NB4 (cell line): ENCODE measurements at regions not wholly inside any gene's neighbourhood (a gene's known extent, or its start where the extent isn't known, plus 50 kb on each side); places are given as distances from the start of the nearest gene placed in this dataset.

Source experiments
- DNase-seq: peaks from one replicate; pipeline ENCODE4 v3.0.0; 2010; ENCODE audit warnings: low read depth
- H3K4me3 ChIP-seq: one replicate; pipeline ENCODE4 v1.5.1; 2011; ENCODE audit warnings: mild to moderate bottlenecking, low read depth, low read length, moderate library complexity
- MYC ChIP-seq: IDR thresholded peaks from 2 replicates; pipeline ENCODE4 v1.6.1; 2011; ENCODE audit warnings: low read depth, low read length
- POLR2A ChIP-seq: IDR thresholded peaks from 2 replicates; pipeline ENCODE4 v1.6.1; 2011; ENCODE audit warnings: mild to moderate bottlenecking; ENCODE audit not compliant: insufficient read length; ENCODE audit errors: extremely low read depth
- TF ChIP-seq, protein P1 (sequence below): IDR thresholded peaks from 2 replicates; pipeline ENCODE4 v1.6.1; 2011; ENCODE audit warnings: low read depth, low read length
- TF ChIP-seq, protein P2 (sequence below): IDR thresholded peaks from one replicate; pipeline ENCODE4 v1.5.1; 2012; ENCODE audit warnings: low read depth, low read length

DNA sequence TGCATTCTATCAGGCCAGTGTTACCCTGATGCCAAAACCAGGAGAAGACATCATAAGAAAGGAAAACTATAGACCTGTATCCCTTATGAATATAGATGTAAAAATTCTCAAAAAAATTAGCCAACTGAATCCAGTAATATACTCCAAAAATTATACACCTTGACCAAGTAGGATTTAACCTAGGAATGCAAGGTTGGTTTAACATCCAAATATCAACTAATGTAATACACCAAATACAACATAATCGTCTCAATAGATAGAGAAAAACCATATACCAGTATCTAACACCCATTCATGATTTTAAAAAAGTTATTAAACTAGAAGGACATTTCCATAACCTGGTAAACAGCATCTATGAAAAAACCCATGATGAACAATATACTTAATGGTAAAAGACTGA is 56.5 kb upstream of the SELENOK start:
- TF ChIP-seq, protein P1, sequence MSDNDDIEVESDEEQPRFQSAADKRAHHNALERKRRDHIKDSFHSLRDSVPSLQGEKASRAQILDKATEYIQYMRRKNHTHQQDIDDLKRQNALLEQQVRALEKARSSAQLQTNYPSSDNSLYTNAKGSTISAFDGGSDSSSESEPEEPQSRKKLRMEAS, result no peak
- TF ChIP-seq MYC (no peak), POLR2A (no peak)
- TF ChIP-seq, protein P2, sequence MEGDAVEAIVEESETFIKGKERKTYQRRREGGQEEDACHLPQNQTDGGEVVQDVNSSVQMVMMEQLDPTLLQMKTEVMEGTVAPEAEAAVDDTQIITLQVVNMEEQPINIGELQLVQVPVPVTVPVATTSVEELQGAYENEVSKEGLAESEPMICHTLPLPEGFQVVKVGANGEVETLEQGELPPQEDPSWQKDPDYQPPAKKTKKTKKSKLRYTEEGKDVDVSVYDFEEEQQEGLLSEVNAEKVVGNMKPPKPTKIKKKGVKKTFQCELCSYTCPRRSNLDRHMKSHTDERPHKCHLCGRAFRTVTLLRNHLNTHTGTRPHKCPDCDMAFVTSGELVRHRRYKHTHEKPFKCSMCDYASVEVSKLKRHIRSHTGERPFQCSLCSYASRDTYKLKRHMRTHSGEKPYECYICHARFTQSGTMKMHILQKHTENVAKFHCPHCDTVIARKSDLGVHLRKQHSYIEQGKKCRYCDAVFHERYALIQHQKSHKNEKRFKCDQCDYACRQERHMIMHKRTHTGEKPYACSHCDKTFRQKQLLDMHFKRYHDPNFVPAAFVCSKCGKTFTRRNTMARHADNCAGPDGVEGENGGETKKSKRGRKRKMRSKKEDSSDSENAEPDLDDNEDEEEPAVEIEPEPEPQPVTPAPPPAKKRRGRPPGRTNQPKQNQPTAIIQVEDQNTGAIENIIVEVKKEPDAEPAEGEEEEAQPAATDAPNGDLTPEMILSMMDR, result no peak
- no peak overlapping the region for H3K4me3 ChIP-seq
- DNase-seq, result no peak

DNA sequence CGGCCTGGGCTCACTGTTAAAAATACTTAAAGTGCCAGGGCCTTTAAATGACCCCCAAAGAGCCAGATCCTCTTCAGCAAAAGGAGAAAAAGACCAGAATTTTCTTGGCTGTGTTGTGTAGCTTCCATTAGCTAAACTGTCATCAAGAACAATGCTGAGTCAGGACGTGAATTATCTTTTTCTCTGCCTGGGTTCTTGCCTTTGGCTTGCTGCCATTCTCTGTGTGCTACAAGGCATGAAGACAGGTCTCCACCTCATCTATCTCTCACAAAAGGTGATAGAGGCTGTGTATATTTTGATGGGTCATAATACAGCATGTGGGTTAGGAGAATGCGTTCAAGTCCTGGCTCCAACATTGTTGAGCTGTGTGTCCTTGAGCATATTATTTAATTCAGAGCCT is 52.4 kb upstream of the SELENOK start:
- H3K4me3 ChIP-seq, result no peak overlapping the region
- TF ChIP-seq POLR2A, result no peak
- no peak for TF ChIP-seq MYC
- TF ChIP-seq, protein P2, result no peak
- TF ChIP-seq, protein P1, result no peak
- DNase-seq, result no peak

DNA sequence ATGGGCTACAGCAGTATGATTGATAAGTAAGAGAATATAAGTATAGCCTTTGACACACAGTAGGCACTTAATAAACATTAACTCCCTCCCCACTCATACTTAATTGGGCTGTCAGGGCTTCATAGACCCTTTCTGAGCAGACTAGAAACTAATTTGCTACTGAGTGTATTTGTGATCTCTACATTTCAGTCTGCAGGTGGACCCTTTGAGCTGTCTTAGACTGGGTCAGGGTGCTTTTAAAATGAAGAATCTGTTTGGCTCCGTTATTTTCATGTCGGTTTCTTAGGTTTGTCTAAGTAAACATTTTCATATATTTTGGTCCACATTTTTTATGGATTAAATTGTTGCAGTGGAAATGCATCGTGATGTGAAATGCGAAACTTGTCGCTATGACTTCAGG is 50.3 kb upstream of the SELENOK start:
- H3K4me3 ChIP-seq, result no peak overlapping the region
- TF ChIP-seq POLR2A, result no peak
- TF ChIP-seq, protein P2, result no peak
- TF ChIP-seq MYC, result no peak
- TF ChIP-seq, protein P1, result no peak
- no peak for DNase-seq
